Right atrium auricular region (tissue), 2 donors: ENCODE measurements at regions not wholly inside any gene's neighbourhood (a gene's known extent, or its start where the extent isn't known, plus 50 kb on each side); places are given as distances from the start of the nearest gene placed in this dataset.

Source experiments
- DNase-seq: peaks from one replicate; pipeline ENCODE4 v3.0.0-alpha.2; 2019; ENCODE audit warnings: low spot score
- H3K27ac ChIP-seq, 2 donors: fragments of 200-600 bp; sonication (generic); 1 replicate in 1 of 2; 2 replicates in 1 of 2; pipeline ENCODE4 v1.5.1; 2016 to 2019
- H3K27me3 ChIP-seq, 2 donors: fragments of 200-600 bp; sonication (generic); one replicate each; pipeline versions ENCODE4 v1.5.1 to v1.6.0; 2017 to 2019
- H3K36me3 ChIP-seq: fragments of 200-600 bp; sonication (generic); one replicate; pipeline ENCODE4 v1.5.1; 2016
- H3K4me1 ChIP-seq, 2 donors: fragments of 200-600 bp; sonication (generic); one replicate each; pipeline versions ENCODE4 v1.5.1 to v1.6.0; 2017 to 2019
- H3K4me3 ChIP-seq, 2 donors: fragments of 200-600 bp; sonication (generic); 1 replicate in 1 of 2; 2 replicates in 1 of 2; pipeline ENCODE4 v1.5.1; 2017 to 2019; ENCODE audit warnings: mild to moderate bottlenecking in 1 of 2, moderate library complexity in 1 of 2
- H3K9me3 ChIP-seq, 2 donors: fragments of 200-600 bp; sonication (generic); one replicate each; pipeline ENCODE4 v1.5.1; 2019
- TF ChIP-seq, protein P1 (sequence below), 2 donors: fragments of 200-600 bp; sonication (generic); IDR thresholded peaks; one replicate each; pipeline ENCODE4 v1.5.1; 2019; ENCODE audit warnings: antibody characterized with exemption in 2 of 2

GRCh38 chr7:13217768-13218167 is 530.3 kb downstream of the ARL4A start:
- H3K27ac ChIP-seq = no peak overlapping the region
- no peaks in the 10 kb centered on the region for H3K36me3 ChIP-seq

DNA sequence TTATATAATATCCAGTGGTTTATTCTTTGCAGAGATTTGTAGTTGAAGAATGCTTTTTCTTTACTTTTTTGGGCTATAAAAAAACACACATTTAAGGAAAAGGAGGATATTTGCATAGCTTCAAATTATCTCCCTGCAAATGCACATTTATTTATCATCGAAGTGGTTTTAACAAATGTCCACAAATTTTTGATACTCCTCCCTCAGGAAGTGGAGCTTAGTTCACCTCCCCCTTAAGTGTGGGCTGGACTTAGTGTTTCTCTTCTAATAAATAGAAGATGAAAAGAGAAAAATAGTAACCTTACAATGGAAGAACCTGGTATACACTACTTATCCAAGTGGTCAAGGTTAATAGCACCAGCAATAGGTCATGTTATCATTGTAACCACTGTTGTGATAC is 537.6 kb downstream of the ARL4A start:
- TF ChIP-seq, protein P1, sequence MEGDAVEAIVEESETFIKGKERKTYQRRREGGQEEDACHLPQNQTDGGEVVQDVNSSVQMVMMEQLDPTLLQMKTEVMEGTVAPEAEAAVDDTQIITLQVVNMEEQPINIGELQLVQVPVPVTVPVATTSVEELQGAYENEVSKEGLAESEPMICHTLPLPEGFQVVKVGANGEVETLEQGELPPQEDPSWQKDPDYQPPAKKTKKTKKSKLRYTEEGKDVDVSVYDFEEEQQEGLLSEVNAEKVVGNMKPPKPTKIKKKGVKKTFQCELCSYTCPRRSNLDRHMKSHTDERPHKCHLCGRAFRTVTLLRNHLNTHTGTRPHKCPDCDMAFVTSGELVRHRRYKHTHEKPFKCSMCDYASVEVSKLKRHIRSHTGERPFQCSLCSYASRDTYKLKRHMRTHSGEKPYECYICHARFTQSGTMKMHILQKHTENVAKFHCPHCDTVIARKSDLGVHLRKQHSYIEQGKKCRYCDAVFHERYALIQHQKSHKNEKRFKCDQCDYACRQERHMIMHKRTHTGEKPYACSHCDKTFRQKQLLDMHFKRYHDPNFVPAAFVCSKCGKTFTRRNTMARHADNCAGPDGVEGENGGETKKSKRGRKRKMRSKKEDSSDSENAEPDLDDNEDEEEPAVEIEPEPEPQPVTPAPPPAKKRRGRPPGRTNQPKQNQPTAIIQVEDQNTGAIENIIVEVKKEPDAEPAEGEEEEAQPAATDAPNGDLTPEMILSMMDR (IDR thresholded peaks at IDR 0.05) = no peak
- Histone ChIP-seq H3K9me3 (no peaks in the 10 kb centered on the region), H3K4me1 (no peaks in the 10 kb centered on the region), H3K36me3 (no peaks in the 10 kb centered on the region), H3K27ac (no peak overlapping the region), H3K4me3 (no peak overlapping the region), H3K27me3 (no peaks in the 10 kb centered on the region)
- DNase-seq = no peak

More at GRCh38 chr7:13217768-13218167, 530.3 kb downstream of the ARL4A start:
- H3K27me3 ChIP-seq = no peaks in the 10 kb centered on the region
- no peak for DNase-seq
- H3K9me3 ChIP-seq = no peaks in the 10 kb centered on the region
- no peak overlapping the region for H3K4me3 ChIP-seq
- TF ChIP-seq, protein P1 (IDR thresholded peaks at IDR 0.05) = no peak
- no peaks in the 10 kb centered on the region for H3K4me1 ChIP-seq

GRCh38 chr7:13226385-13226784 is 539.0 kb downstream of the ARL4A start:
- no peak for DNase-seq
- TF ChIP-seq, protein P1 (IDR thresholded peaks at IDR 0.05) = no peak
- H3K36me3 ChIP-seq = no peaks in the 10 kb centered on the region

DNA sequence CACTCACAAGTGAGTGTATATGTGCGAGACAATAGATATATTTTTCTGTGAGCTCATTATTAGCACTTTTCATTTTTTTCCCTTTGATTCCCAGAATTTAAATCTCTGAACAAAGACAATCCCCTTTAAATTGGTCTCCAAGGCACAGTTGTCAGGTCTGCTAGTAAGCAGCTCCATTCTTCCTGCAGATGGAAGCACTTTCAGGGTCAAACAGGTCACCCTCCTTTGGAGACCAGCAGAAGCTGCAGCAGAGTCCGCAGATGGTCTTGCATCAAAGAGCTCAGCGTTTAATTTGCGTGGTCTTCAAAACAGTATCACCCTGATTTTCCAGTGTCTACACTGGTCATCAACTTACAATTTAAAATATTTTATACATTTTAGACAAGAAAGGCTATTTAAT is 543.8 kb downstream of the ARL4A start:
- H3K27ac ChIP-seq = no peak overlapping the region
- DNase-seq = no peak
- no peaks in the 10 kb centered on the region for H3K36me3 ChIP-seq

More at GRCh38 chr7:13226385-13226784, 539.0 kb downstream of the ARL4A start:
- Histone ChIP-seq H3K27me3 (no peaks in the 10 kb centered on the region), H3K4me3 (no peak overlapping the region), H3K27ac (no peak overlapping the region), H3K9me3 (no peaks in the 10 kb centered on the region), H3K4me1 (no peaks in the 10 kb centered on the region)

GRCh38 chr7:13235436-13235835 is 548.0 kb downstream of the ARL4A start:
- Histone ChIP-seq H3K27ac (no peak overlapping the region), H3K27me3 (no peaks in the 10 kb centered on the region), H3K36me3 (no peaks in the 10 kb centered on the region), H3K9me3 (no peaks in the 10 kb centered on the region), H3K4me1 (no peaks in the 10 kb centered on the region), H3K4me3 (no peak overlapping the region)
- TF ChIP-seq, protein P1 (IDR thresholded peaks at IDR 0.05) = no peak
- DNase-seq = no peak

More for the DNA sequence above, 543.8 kb downstream of the ARL4A start:
- no peaks in the 10 kb centered on the region for H3K4me1 ChIP-seq
- no peaks in the 10 kb centered on the region for H3K9me3 ChIP-seq
- TF ChIP-seq, protein P1 (IDR thresholded peaks at IDR 0.05) = no peak
- no peak overlapping the region for H3K4me3 ChIP-seq
- H3K27me3 ChIP-seq = no peaks in the 10 kb centered on the region

DNA sequence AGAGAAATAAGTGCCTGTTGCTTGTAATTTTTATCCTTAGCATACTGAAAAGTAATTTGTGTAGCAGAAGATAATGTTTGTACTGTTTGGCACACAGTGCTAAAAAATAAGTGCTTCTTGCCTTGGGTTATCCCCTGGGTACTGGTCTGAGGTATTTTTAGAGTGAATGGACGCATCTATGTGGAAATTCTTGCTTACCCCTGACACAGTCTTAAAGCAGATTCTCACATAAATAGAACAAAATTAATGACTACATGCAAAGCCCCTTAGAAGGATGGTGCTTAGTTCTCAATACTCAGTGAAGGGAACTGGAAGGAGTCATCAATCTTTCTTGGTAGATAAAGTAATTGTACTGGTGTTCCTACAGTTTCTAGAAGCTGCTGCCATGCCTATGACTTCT is 548.6 kb downstream of the ARL4A start:
- Histone ChIP-seq H3K4me3 (no peak overlapping the region), H3K27ac (no peak overlapping the region), H3K27me3 (no peaks in the 10 kb centered on the region), H3K4me1 (no peaks in the 10 kb centered on the region), H3K9me3 (no peaks in the 10 kb centered on the region), H3K36me3 (no peaks in the 10 kb centered on the region)
- TF ChIP-seq, protein P1 (IDR thresholded peaks at IDR 0.05) = no peak
- DNase-seq = no peak
